Mammary epithelial cell (primary cell): ENCODE measurements at regions not wholly inside any gene's neighbourhood (a gene's known extent, or its start where the extent isn't known, plus 50 kb on each side); places are given as distances from the start of the nearest gene placed in this dataset.

ENCODE experiments used
- EZH2 ChIP-seq: IDR thresholded peaks from 2 replicates; pipeline ENCODE4 v1.6.1; 2012; ENCODE audit warnings: low read length, inconsistent platforms, borderline replicate concordance
- TF ChIP-seq, protein P1 (sequence below), 2 donors: IDR thresholded peaks in 1 of 2; conservative IDR thresholded peaks in 1 of 2; 2 replicates each; pipeline ENCODE4 v1.5.1; 2011 to 2012; ENCODE audit warnings: inconsistent platforms in 2 of 2, low read length in 2 of 2, mild to moderate bottlenecking in 2 of 2, control low read depth in 1 of 2, low read depth in 1 of 2; ENCODE audit not compliant: insufficient read depth in 1 of 2; ENCODE audit errors: extremely low read depth in 1 of 2

DNA sequence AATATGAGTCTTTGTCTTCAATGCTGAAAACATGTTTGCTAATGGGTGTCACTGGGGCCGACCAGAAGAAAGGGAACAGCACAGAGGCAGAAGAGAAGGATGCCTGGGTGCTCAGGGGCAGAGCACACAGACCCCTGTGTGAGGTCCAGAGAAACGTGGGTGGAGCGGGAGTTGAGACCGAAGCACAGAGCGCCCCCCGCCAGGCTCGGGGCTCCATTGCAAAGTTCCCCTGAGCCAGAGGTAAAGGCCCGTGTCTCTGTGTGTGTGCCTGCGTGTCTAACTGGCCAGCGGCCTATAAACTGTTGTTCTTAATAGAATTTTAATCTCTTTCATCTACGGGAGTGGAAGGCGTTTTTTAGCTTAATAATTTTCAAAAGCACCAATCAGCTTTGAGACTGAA, 343.1 kb downstream of the TEX29 start:
- TF ChIP-seq, protein P1, sequence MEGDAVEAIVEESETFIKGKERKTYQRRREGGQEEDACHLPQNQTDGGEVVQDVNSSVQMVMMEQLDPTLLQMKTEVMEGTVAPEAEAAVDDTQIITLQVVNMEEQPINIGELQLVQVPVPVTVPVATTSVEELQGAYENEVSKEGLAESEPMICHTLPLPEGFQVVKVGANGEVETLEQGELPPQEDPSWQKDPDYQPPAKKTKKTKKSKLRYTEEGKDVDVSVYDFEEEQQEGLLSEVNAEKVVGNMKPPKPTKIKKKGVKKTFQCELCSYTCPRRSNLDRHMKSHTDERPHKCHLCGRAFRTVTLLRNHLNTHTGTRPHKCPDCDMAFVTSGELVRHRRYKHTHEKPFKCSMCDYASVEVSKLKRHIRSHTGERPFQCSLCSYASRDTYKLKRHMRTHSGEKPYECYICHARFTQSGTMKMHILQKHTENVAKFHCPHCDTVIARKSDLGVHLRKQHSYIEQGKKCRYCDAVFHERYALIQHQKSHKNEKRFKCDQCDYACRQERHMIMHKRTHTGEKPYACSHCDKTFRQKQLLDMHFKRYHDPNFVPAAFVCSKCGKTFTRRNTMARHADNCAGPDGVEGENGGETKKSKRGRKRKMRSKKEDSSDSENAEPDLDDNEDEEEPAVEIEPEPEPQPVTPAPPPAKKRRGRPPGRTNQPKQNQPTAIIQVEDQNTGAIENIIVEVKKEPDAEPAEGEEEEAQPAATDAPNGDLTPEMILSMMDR (conservative IDR thresholded peaks at IDR 0.05 in 1 of 2, IDR thresholded peaks at IDR 0.05 in 1 of 2; ENCODE audit: extremely low read depth in 1 of 2, insufficient read depth in 1 of 2, low read depth in 1 of 2, low read length in 2 of 2), result no peak
- TF ChIP-seq EZH2, result no peak
